Liver (tissue), 8 donors: ENCODE measurements at regions not wholly inside any gene's neighbourhood (a gene's known extent, or its start where the extent isn't known, plus 50 kb on each side); places are given as distances from the start of the nearest gene placed in this dataset.

Experiments
- DNase-seq: peaks from one replicate; pipeline ENCODE4 v3.0.0-alpha.2; 2017; ENCODE audit warnings: low spot score
- H3K27ac ChIP-seq, 2 donors: one replicate each; pipeline ENCODE4 v1.7.0; 2013; ENCODE audit warnings: inconsistent platforms in 2 of 2, low read length in 2 of 2, control low read depth in 1 of 2, low read depth in 1 of 2, mild to moderate bottlenecking in 1 of 2
- H3K27me3 ChIP-seq, 4 donors: one replicate each; pipeline versions ENCODE4 v1.6.1 to v1.7.0; 2013; ENCODE audit warnings: low read length in 3 of 4, inconsistent platforms in 1 of 4, mild to moderate bottlenecking in 1 of 4, moderate library complexity in 1 of 4; ENCODE audit not compliant: control insufficient read depth in 4 of 4, insufficient read depth in 4 of 4
- H3K36me3 ChIP-seq, 4 donors: one replicate each; pipeline versions ENCODE4 v1.6.1 to v1.7.0; 2013; ENCODE audit warnings: low read length in 3 of 4, mild to moderate bottlenecking in 3 of 4, low read depth in 1 of 4, moderate library complexity in 1 of 4; ENCODE audit not compliant: control insufficient read depth in 4 of 4, insufficient read depth in 3 of 4
- H3K4me1 ChIP-seq, 4 donors: one replicate each; pipeline versions ENCODE4 v1.6.1 to v1.7.0; 2013; ENCODE audit warnings: low read length in 3 of 4, mild to moderate bottlenecking in 3 of 4, moderate library complexity in 1 of 4; ENCODE audit not compliant: control insufficient read depth in 4 of 4, insufficient read depth in 4 of 4
- H3K4me3 ChIP-seq, 3 donors: one replicate each; pipeline versions ENCODE4 v1.6.1 to v1.7.0; 2013; ENCODE audit warnings: low read length in 3 of 3, control low read depth in 1 of 3, low read depth in 1 of 3, mild to moderate bottlenecking in 1 of 3
- H3K9ac ChIP-seq, 2 donors: one replicate each; pipeline ENCODE4 v1.7.0; 2013; ENCODE audit warnings: low read length in 2 of 2, mild to moderate bottlenecking in 2 of 2, moderate library complexity in 2 of 2, control low read depth in 1 of 2, low read depth in 1 of 2
- H3K9me3 ChIP-seq, 4 donors: one replicate each; pipeline versions ENCODE4 v1.6.1 to v1.7.0; 2013; ENCODE audit warnings: low read length in 3 of 4; ENCODE audit not compliant: control insufficient read depth in 4 of 4
- FOXA1 ChIP-seq: IDR thresholded peaks from 2 replicates; pipeline ENCODE4 v1.6.1; 2016; ENCODE audit warnings: antibody characterized with exemption
- FOXA2 ChIP-seq: IDR thresholded peaks from 2 replicates; pipeline ENCODE4 v1.6.1; 2016; ENCODE audit warnings: antibody characterized with exemption
- JUND ChIP-seq, 2 donors: IDR thresholded peaks; 2 replicates each; pipeline ENCODE4 v1.6.1; 2016; ENCODE audit warnings: antibody characterized with exemption in 2 of 2
- NR2F2 ChIP-seq: IDR thresholded peaks from 2 replicates; pipeline ENCODE4 v1.6.1; 2016; ENCODE audit warnings: antibody characterized with exemption
- RAD21 ChIP-seq, 2 donors: IDR thresholded peaks; 2 replicates each; pipeline ENCODE4 v1.6.1; 2016; ENCODE audit warnings: antibody characterized with exemption in 2 of 2, mild to moderate bottlenecking in 2 of 2
- SP1 ChIP-seq: IDR thresholded peaks from 2 replicates; pipeline ENCODE4 v1.6.1; 2018; ENCODE audit warnings: antibody characterized with exemption, mild to moderate bottlenecking
- TAF1 ChIP-seq: conservative IDR thresholded peaks from 2 replicates; pipeline ENCODE4 v1.6.1; 2016; ENCODE audit warnings: antibody characterized with exemption, mild to moderate bottlenecking
- YY1 ChIP-seq: IDR thresholded peaks from 2 replicates; pipeline ENCODE4 v1.6.1; 2016; ENCODE audit warnings: antibody characterized with exemption, mild to moderate bottlenecking
- WGBS: extraction: QIAGEN DNeasy Blood & Tissue Kit; methylation state at CpG from one replicate; pipeline ENCODE4 v1.1.7; 2013; 5-methylcytosine and 5-hydroxymethylcytosine counted together
- TF ChIP-seq, protein P1 (sequence below): IDR thresholded peaks from 2 replicates; pipeline ENCODE4 v1.6.1; 2016; ENCODE audit warnings: antibody characterized with exemption, mild to moderate bottlenecking
- TF ChIP-seq, protein P2 (sequence below): fragments of 150-350 bp; IDR thresholded peaks from 2 replicates; pipeline ENCODE4 v1.5.1; 2017; ENCODE audit warnings: improper control_type of control experiment, low read depth, low read length; ENCODE audit not compliant: missing input control
- TF ChIP-seq, protein P3 (sequence below): IDR thresholded peaks from 2 replicates; pipeline ENCODE4 v1.6.1; 2016; ENCODE audit warnings: antibody characterized with exemption
- TF ChIP-seq, protein P4 (sequence below): IDR thresholded peaks from 2 replicates; pipeline ENCODE4 v1.6.1; 2016; ENCODE audit warnings: antibody characterized with exemption
- donor health status: healthy.
- donor health status: healthy.
- donor health status: healthy.
- donor health status: healthy.
- donor health status: healthy.

DNA sequence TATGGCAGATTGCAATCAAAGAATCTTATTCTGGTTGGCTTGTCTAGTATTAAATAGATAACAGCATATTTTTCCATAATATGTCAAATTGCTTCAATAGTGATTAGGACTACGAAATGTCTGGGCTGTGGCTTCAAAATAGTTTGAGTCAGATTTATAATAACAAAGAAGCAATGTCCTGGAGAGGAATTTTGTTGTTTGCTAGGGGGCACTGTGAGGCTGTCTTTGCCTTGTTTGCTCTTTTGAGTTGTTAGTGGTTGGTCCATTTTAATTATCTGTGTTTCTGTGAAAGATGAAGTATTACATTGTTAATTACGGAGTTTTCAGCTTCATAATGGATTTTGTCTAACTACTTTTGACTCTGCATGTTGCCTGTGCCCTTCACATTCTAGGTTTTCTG lies 713.6 kb downstream of the TLE4 start:
- no peaks in the 10 kb centered on the region for H3K36me3 ChIP-seq
- DNase-seq, result no peak
- TF ChIP-seq, protein P1, sequence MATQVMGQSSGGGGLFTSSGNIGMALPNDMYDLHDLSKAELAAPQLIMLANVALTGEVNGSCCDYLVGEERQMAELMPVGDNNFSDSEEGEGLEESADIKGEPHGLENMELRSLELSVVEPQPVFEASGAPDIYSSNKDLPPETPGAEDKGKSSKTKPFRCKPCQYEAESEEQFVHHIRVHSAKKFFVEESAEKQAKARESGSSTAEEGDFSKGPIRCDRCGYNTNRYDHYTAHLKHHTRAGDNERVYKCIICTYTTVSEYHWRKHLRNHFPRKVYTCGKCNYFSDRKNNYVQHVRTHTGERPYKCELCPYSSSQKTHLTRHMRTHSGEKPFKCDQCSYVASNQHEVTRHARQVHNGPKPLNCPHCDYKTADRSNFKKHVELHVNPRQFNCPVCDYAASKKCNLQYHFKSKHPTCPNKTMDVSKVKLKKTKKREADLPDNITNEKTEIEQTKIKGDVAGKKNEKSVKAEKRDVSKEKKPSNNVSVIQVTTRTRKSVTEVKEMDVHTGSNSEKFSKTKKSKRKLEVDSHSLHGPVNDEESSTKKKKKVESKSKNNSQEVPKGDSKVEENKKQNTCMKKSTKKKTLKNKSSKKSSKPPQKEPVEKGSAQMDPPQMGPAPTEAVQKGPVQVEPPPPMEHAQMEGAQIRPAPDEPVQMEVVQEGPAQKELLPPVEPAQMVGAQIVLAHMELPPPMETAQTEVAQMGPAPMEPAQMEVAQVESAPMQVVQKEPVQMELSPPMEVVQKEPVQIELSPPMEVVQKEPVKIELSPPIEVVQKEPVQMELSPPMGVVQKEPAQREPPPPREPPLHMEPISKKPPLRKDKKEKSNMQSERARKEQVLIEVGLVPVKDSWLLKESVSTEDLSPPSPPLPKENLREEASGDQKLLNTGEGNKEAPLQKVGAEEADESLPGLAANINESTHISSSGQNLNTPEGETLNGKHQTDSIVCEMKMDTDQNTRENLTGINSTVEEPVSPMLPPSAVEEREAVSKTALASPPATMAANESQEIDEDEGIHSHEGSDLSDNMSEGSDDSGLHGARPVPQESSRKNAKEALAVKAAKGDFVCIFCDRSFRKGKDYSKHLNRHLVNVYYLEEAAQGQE, result no peak
- TF ChIP-seq RAD21 (IDR thresholded peaks at IDR 0.05), result peak; percentile 51 to 64
- no peaks in the 10 kb centered on the region for H3K27me3 ChIP-seq
- H3K4me3 ChIP-seq, result no peak overlapping the region
- no peak overlapping the region for H3K9ac ChIP-seq
- H3K9me3 ChIP-seq, result no peaks in the 10 kb centered on the region
- no peak overlapping the region for H3K27ac ChIP-seq
- WGBS, result 39% methylated on average over 2 of the region's 2 CpGs
- H3K4me1 ChIP-seq, result no peaks in the 10 kb centered on the region

DNA sequence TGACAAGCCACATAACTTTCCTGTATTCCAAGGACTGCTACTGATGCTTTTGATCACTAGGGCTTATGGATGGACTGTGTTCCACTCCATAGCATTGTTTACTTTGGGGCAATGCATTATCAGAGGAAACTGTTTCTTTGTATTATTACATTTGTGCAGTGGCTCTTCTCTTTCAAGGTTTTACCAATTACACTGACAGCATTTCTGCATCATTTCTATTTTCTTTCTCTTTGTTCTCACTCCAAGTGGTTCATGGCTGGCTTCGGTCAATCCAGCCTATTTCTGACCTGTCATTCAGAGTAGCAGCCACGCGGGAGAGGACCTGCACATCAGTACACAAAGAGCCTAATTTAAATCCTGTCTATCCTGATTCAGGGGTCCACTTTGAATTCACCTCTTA lies 711.0 kb downstream of the TLE4 start:
- Histone ChIP-seq H3K27ac (no peak overlapping the region), H3K4me3 (no peak overlapping the region), H3K4me1 (no peaks in the 10 kb centered on the region), H3K9ac (no peak overlapping the region), H3K27me3 (peaks cover 0 to 3% (median 0%) of the 10 kb centered on the region in 4 donors), H3K9me3 (peaks cover 0 to 1% (median 0%) of the 10 kb centered on the region in 4 donors), H3K36me3 (no peaks in the 10 kb centered on the region)
- TF ChIP-seq, protein P1, result no peak
- TF ChIP-seq, protein P2, sequence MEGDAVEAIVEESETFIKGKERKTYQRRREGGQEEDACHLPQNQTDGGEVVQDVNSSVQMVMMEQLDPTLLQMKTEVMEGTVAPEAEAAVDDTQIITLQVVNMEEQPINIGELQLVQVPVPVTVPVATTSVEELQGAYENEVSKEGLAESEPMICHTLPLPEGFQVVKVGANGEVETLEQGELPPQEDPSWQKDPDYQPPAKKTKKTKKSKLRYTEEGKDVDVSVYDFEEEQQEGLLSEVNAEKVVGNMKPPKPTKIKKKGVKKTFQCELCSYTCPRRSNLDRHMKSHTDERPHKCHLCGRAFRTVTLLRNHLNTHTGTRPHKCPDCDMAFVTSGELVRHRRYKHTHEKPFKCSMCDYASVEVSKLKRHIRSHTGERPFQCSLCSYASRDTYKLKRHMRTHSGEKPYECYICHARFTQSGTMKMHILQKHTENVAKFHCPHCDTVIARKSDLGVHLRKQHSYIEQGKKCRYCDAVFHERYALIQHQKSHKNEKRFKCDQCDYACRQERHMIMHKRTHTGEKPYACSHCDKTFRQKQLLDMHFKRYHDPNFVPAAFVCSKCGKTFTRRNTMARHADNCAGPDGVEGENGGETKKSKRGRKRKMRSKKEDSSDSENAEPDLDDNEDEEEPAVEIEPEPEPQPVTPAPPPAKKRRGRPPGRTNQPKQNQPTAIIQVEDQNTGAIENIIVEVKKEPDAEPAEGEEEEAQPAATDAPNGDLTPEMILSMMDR, result no peak
- TF ChIP-seq NR2F2 (no peak), FOXA2 (no peak), SP1 (no peak), RAD21 (IDR thresholded peaks at IDR 0.05) (no peak)
- TF ChIP-seq, protein P3, sequence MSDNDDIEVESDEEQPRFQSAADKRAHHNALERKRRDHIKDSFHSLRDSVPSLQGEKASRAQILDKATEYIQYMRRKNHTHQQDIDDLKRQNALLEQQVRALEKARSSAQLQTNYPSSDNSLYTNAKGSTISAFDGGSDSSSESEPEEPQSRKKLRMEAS, result no peak
- WGBS, result 48% methylated on average over 3 of the region's 3 CpGs
- DNase-seq, result no peak

DNA sequence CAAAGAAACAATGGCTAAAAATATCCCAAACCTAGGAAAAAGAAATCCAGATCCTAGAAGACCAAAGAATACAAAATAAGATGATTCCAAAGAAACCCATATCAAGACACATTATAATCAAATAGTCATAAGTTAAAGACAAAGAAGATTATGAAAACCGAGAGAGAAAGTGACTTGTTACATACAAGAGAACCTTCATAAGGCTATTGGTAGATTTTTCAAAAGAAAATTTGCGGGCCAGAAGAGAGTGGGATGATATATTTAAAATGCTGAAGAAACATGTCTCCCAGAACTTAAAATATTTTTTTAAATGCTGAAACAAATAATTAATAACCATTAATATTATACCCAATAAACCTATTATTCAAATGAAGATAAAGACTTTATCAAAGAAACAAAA lies 687.3 kb downstream of the TLE4 start:
- WGBS, result 75% methylated on average over 2 of the region's 2 CpGs
- DNase-seq, result no peak
- no peak overlapping the region for H3K9ac ChIP-seq
- no peaks in the 10 kb centered on the region for H3K27me3 ChIP-seq
- H3K27ac ChIP-seq, result no peak overlapping the region
- peaks cover 0 to 12% (median under 1%) of the 10 kb centered on the region in 4 donors for H3K9me3 ChIP-seq
- H3K4me1 ChIP-seq, result no peaks in the 10 kb centered on the region
- no peaks in the 10 kb centered on the region for H3K36me3 ChIP-seq
- no peak overlapping the region for H3K4me3 ChIP-seq
- TF ChIP-seq JUND (IDR thresholded peaks at IDR 0.05) (no peak), FOXA2 (no peak), SP1 (no peak), NR2F2 (no peak), TAF1 (no peak), RAD21 (IDR thresholded peaks at IDR 0.05) (no peak), FOXA1 (no peak), YY1 (no peak)
- TF ChIP-seq, protein P4, sequence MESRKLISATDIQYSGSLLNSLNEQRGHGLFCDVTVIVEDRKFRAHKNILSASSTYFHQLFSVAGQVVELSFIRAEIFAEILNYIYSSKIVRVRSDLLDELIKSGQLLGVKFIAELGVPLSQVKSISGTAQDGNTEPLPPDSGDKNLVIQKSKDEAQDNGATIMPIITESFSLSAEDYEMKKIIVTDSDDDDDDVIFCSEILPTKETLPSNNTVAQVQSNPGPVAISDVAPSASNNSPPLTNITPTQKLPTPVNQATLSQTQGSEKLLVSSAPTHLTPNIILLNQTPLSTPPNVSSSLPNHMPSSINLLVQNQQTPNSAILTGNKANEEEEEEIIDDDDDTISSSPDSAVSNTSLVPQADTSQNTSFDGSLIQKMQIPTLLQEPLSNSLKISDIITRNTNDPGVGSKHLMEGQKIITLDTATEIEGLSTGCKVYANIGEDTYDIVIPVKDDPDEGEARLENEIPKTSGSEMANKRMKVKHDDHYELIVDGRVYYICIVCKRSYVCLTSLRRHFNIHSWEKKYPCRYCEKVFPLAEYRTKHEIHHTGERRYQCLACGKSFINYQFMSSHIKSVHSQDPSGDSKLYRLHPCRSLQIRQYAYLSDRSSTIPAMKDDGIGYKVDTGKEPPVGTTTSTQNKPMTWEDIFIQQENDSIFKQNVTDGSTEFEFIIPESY, result no peak
- TF ChIP-seq, protein P1, result no peak
